ENCODE measurements at regions not wholly inside any gene's neighbourhood (a gene's known extent, or its start where the extent isn't known, plus 50 kb on each side); places are given as distances from the start of the nearest gene placed in this dataset.
"Not testable (repeated sequence)": the region's sequence is repeated elsewhere in the genome, so short reads cannot be mapped to it uniquely, and the experiment has no call there.

DNA sequence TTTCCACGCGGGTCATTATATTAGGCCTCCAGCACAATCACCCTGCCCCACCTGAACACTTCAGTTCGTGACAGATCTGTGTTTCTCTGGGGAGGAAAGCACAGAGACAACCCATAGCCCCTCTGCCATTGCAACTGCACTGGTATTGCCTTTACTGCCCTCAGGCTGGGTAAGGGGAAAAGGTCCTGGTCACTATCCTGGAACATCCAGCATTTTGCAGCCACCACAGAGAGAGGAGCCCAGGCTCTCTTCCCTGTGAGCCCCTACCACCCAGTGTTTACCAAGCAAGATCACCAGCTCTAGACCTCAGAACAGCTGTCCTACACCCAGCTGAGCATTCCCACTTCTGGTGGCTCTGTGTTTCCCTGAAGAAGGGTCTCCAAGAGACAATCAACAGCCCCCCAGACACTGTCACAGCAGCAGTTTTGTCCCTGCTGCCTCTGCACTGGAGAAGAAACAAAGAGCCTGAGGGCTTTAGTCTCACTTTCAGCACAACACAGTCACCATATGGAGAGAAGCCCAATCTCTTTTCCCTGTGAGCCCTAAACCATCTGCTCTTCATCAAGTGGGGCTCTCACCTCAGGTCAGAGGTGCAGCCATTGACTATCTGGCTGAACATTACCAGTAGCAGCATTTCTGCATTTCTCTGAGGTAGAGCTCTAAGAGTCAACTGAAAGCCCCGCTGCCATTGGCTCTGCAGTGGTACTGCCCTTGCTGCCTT lies 655.2 kb upstream of the FAM174A start:
- DNase-seq, result no peak

DNA sequence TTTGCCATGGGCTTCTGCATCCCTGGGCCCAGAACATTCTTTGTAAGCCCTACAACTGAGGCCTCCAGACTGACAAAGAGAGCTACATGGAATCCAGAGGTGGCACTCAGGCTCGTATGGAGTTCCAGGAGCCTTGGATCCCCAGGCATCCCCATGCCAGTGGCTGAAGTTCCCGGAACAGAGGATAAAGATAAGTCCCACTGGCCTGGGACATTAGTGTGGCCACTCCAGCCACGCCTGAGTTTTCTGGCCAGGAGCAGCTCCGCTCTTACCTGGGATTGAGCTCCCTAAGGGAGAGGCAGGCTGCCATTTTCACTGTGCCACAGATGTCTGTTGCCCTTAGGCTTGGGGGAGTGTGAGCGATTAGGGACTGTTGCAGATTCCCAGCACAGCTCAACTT lies 656.3 kb upstream of the FAM174A start:
- no peak for DNase-seq

DNA sequence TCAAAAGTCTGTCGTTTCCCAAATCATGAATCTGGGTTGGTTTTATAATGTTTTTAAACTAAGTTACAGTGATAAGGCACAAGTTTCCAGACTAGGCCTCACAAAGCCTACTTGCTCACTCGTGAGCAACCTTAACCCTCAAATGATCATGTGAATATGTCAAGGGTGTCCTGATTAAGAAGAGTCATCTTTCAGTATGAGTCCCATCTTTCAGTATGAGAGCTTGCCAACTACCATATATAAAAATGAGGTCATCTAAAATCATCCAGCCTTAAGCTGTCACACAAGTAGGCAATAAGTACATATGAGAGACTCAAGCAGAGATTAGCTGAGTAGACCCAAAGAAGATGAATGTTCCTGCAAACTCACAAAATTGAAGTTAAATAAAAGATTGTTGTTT lies 668.4 kb upstream of the FAM174A start:
- DNase-seq, result no peak

DNA sequence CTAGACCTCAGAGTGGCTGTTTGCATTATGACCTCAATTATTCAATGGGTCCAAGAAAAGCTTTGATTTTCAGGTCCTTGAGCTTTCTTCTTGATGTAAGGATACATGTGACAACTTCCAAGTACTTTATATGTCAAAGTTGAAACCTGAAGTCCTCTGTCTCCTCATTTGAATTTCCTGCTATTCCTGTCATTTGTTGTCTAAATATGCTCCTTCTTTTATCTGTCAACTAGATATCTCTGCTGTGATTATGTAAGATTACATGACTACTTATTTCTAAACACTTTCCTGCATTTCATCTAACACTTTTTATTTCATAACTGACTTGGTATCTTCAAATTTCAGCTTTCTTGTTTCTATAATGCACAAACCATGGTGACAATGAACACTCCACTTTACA lies 670.0 kb upstream of the FAM174A start:
- DNase-seq, result no peak

DNA sequence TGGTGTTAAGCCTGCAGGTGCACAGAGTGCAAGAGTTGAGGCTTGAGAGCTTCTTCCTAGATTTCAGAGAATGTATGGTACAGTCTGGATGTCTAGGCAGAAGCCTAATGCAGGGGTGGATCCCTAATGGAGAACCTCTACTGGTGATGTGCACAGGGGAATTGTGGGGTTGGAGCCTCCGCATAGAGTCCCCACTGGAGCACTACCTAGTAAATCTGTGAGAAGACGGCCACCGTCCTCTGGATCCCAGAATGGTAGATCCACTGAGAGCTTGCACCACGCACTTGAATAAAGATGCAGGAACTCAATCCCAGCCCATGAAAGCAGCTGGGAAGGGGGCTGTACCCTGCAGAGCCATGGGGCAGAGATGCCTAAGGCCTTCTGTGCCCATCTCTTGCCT lies 699.4 kb upstream of the FAM174A start:
- DNase-seq, result peak in 1 of 4 experiments; percentile 0

DNA sequence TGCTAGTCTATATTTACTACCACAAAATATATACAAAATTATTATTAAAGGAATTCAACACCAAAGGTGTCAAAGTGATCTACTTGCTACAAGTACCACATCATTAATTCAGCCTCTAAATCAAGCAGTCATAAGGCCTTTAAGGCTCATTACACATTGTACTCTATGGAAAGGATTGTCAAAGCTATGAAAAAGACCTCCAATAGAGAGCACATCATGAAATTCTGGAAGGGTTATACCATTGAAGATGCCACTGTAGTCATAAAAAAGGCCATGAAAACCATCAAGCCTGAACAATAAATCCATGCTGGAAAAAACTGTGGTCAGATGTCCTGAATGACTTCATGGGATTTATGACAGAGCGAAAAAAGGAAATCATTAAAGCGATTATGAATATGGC lies 708.0 kb upstream of the FAM174A start:
- DNase-seq, result no peak

DNA sequence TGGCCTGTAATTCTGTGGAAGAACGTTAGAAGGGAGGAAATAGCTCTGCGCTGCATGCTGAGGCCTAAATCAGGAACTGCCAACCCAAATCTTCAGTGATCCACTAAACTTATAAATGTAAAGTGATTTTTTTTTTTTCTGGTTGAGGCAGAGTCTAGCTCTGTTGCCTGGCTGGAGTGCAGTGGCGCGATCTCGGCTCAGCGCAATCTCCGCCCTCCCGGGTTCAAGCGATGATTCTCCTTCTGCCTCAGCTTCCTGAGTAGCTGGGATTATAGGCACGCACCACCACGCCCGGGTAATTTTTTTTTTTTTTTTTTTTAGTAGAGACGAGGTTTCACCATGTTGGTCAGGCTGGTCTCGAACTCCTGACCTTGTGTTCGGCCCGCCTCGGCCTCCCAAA lies 717.4 kb upstream of the FAM174A start:
- DNase-seq, result no peak

DNA sequence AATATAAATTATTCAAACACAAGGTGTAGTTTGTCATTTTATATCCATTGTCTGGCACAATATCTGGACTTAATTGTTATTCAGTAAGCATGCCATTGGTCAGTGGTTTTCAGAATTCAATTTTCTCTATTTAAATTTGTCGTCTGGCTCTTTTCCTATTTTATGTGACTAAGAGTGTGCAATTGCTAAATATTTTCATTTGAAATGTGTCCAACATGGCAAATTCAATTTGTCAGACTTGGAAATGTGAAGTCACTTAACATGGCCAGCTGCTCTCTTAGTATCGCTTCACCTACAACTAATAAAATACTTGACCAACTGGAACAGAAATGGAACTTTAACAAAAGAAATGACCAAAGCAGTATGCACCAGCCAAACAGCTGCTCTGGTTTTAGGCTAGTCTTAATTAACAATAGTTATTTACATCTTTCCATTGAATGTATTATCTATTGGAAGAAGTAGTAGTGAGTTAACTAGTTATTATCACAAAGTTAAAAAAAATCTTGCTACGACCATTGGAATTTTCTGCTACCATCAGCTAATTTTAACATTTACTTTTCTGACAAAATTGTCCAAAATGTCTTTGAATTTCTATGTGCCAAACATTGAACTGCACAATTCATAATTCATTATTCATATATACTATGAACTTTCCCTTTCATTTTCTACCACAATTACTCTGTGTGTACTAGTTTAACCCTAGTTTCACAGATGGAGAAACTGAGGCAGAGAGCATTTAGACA lies 720.7 kb upstream of the FAM174A start:
- no peak for DNase-seq

DNA sequence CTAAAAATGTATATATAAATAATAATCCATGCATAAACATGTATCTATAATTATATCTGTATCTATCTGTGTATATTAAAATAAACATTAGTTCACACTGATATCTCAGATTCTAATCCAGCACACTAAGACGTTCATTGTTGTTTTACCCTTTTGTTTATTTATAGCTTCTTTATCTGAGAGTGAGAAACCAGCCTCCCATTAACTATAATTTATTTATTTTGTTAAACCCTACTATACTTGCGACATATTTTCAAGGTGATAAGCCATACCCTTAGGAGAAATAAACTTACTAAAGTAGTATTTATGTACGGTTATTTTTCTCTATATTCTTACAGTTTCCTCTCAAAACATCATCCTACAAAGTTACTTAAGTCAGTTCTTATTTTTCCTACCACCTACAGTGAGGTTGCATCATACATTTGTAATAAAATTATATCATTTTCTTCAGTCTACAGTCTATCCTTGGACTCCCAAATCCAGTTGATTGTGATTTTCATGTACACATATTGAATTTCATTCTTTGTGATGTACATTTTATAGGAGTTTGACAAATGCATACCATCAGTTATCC lies 726.4 kb upstream of the FAM174A start:
- no peak for DNase-seq

DNA sequence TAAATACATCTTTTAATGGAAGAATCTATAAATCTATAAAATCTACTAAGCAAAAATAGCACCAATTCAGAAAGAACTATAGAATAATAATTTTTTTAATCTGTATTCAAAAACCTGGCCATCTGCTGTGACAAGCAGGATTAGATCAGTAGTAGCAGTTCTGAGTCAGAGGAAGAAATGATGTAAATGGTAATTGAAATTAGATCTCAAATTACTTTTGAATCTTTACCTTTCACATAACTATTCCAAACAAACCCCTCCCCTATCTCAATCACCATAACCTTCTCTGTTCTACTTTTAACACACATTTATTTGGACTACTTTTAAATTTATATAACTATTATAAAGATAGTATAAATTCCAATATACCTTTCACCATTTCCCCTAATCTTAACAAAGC lies 727.8 kb upstream of the FAM174A start:
- no peak for DNase-seq

DNA sequence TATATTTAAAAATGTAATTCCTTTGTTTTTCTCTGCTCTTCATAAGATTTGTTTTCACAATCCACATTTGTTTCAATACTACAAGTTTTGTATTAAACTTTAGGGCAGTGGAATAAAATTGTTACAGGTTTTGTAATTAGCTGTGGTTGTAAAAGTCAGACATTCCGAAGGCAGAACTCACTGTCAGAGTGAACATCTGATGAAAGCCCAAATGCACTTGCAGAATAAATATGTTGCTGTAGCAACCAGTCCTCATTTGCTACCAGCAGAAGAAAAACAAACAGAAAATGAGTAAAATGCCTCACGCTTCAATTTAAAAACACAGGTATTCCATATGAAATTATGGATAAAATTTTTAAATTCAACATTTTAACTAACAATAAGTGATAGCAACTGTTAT lies 740.1 kb upstream of the FAM174A start:
- DNase-seq, result no peak

DNA sequence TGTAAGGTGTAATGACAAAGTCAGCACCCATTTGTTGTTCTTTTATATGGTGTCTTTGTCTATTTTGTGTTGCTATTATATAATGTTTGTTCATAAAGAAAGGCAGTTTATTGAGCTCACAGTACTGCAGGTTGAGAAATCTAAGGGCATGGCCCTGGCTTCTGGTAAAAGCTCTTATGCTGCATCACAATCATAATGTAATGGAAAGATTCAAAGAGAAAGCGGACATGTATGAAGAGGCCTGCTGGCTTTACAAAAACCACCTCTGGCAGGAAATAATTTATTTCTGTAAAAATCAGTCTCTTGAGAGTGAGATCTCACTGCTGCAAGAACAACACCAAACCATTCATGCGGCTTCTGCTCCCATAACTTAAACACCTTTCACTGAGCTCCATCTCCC lies 746.7 kb upstream of the FAM174A start:
- no peak for DNase-seq

DNA sequence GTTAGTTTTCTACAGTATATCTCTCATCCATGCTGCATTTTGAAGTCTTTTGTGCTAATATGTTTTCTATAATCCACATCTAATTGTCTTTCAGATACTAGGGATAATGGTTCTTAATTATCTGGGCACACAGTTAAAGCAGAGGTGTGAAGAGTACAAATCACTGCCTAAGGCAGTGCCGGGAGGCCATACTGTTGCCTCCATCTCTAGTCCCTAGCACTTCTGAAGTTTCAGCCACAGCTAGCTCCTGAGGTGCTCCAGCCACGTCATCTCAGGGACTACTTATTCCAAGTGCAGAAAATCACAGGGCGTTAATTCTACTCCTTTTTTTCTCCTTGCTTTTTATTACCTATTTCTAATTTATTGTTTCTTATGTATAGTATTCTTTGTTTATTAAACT lies 760.0 kb upstream of the FAM174A start:
- no peak for DNase-seq

DNA sequence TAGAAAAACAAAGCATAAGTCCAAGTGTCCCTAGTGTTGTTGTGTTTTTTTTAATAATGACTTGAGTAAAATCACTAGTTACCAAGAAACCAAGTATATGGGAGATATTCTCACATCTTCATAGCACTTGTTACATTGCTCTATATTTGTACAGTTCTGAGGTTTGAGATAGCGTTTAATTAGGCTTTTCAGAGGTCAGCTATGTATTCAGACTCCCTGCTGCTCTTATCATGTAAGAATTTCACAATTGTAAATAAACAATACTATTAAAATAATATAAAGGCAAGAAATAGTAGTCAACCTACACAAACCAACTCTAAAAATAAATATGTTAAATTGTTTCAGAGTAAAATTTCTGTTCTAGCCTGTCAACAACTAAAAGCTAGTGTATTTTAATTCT lies 761.9 kb upstream of the FAM174A start:
- DNase-seq, result no peak

DNA sequence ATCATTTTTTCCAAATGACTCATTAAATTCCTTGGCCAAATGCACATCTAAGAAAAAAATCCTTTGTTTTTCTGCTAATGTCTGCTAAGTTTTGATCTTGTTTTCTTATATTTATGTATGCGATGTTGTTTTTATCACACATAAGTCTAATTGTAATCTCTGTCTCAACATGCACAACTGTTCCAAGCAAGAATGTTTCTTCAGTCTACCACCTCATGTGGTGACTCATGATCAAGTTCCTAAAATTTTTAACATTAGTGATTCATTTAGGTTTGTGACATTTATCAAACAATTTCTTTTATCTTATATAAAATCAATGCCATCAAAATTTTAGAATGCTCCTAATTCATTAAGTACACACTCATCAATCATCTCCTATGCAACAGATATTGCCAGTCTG lies 763.9 kb upstream of the FAM174A start:
- no peak for DNase-seq

DNA sequence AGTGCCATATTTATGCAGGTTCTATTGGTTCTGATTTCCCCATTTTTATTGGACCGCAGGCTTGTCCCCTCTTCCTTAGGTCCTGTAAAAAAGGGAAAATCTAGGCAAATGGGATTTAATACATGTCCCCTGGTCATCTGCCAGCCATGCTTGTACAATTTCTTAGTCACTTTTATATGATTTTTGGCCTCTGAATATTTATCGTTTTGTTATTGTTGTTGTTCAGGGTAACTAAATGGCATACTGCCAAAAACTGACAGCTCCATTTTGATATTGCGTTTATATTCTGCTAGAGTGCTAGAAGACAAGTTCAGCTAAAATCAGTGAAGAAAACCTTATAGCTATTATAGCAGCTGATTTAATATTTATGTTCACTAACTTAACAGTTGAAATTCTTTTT lies 770.2 kb upstream of the FAM174A start:
- DNase-seq, result no peak

DNA sequence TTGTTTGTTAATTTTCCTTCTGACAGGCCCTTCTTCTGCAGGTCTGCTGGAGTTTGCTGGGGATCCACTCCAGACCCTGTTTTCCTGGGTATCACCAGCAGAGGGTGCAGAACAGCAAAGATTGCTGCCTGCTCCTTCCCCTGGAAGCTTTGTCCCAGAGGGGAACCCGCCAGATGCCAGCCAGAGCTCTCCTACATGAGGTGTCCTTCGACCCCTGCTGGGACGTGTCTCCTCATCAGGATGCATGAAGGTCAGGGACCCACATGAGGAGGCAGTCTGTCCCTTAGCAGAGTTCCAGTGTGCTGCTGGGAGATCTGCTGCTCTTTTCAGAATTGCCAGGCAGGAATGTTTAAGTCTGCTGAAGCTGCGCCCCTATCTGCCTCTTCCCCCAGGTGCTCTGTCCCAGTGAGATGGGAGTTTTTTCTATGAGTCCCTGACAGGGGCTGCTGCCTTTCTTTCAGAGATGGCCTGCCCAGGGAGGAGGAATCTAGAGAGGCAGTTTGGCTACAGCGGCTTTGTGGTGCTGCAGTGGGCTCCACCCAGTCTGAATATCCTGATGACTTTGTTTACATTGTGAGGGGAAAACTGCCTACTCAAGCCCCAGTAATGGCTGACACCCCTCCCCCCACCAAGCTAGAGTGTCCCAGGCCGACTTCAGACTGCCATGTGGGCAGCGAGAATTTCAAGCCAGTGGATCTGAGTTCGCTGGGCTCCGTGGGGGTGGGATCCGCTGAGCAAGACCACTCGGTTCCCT lies 772.0 kb upstream of the FAM174A start:
- DNase-seq, result no peak

DNA sequence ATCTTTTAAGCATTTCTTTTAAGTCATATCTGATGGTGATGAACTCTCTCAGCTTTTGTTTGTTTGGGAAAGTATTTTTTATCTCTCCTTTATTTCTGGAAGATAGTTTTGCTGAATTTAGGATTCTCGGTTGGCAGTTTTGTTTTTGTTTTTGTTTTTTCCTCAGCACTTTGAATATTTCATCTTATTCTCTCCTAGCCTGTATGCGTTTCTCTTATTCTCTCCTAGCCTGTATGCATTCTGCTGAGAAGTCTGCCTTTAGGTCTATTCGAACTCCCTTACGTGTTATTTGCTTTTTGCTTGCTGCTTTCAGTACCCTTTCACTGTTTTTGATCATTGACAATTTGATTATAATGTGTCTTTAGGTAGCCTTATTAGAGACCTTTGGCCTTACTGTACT lies 787.8 kb upstream of the FAM174A start:
- no peak for DNase-seq

DNA sequence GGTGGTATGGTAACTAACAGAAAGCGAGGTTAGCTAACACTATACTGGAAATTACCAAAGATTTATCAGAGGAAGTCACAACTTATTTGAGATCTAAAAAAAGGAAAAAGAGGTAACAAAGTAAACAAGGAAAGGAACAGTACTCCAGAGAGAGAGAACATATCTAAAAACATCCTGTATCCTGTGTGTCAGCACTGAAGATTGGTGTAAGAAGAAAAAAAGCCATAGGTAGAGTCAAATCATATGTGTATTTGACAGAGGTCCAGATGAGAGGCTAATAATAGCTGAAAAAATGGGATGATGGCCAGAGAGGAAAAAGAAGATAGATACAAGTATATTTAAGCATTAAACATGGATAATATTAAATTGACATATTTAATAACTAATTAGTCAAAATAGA lies 802.0 kb upstream of the FAM174A start:
- not testable (repeated sequence) for DNase-seq

DNA sequence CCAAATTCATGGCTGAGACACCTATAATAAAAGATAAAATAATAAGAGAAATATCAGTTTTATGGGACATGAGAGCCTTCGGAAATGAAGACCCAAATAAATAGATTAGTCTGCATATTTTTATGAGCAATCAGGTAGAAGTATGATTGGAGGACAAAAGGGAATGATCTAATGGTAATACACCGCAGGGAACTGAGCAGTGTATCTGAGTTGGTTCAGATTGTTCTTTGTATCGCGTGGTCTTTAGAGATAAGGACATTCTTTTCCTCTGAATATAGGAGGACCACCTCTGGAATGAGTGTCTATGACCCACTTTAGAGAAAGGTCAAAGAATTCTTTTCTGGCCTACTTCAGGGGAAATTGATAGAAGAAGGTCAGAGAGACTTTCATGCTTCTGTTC lies 801.8 kb upstream of the CHD1 start:
- not testable (repeated sequence) for DNase-seq

DNA sequence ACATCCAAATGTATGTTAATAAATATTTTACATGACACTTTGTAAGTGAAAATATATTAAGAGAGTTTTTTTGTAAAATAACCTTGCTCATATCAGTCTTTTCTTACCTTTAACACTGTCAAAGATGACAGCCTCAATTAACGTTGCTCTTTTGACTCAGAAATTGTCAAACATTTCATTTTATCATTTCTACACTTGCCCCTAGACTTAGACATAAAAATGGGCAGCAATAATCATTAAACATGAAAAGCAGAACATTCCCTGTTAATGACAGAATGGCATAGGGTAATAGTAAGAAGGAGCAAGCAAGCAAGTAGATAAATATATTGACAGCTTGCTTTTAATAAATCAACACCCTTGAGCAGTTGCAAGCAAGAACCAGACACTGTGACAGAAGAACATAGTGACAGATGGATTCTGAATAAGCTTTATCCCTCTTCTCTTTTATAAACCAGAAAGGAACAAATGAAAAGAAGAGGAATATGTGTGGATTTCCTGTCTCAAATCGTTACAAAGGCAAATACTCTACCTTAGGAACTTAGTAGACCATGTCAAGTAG lies 796.0 kb upstream of the CHD1 start:
- DNase-seq, result no peak

DNA sequence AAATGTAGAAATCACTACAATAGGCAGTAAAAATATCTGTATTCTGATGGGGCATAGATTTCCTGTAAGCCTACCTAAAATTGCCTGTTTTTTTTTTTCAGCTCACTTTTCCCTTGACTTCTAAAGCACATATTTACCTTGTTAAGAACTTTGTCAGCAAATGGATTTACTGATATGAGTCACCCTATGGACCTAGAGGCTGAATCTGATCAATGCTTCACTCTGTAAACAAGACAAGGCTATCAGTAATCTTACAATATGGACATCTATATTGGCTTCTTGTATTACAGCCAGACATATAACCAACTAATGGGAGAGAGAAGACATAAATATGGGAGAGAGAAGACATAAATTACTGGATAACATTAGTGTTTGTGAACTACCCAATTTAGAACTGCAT lies 792.7 kb upstream of the CHD1 start:
- no peak for DNase-seq

DNA sequence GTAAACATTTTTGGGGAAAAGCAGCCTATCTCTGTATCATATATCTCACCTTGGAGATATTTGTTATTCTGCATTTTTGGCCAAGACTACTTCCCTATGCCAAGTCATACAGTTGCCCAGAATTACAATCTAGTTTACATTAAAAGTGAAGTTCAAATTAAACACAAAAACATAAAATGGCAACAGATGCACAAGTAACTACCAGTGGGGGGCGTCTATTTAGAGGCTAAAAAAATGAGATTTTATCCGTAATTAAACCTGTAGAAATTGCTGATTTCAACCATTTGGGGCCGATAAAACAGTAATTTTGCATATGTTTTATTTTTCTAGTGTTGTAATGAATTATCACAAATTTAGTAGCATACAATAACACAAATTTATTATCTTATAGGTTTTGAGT lies 787.1 kb upstream of the CHD1 start:
- DNase-seq, result no peak
